SK-N-SH (cell line): ENCODE measurements at regions not wholly inside any gene's neighbourhood (a gene's known extent, or its start where the extent isn't known, plus 50 kb on each side); places are given as distances from the start of the nearest gene placed in this dataset.

Experiments
- CTCF ChIA-PET: fragments of 300-600, 350-600 bp; formaldehyde crosslinking; extraction: SDS; loops from one replicate; lab custom pipeline; 2021; lab: Yijun Ruan, JAX
- POLR2A ChIA-PET: fragments of 350-600 bp; sonication (Branson Sonifier 250); formaldehyde crosslinking; extraction: SDS; loops from one replicate; lab custom pipeline; 2020; ENCODE audit warnings: antibody characterized with exemption, inconsistent platforms; lab: Yijun Ruan, JAX
- DNase-seq: peaks from one replicate; pipeline ENCODE4 v3.0.0; 2012
- H2AFZ ChIP-seq: fragments of 200-600 bp; sonication (generic); 2 replicates; pipeline ENCODE4 v1.8.1; 2016; ENCODE audit warnings: antibody characterized with exemption, mild to moderate bottlenecking, low read depth
- H3F3A ChIP-seq: fragments of 200-600 bp; sonication (generic); replicated peaks from 2 replicates; pipeline ENCODE3; 2016; ENCODE audit warnings: antibody characterized with exemption, mild to moderate bottlenecking; ENCODE audit not compliant: insufficient read depth
- H3K27ac ChIP-seq, 2 experiments: fragments of 200-500 bp in 1 of 2; fragments of 200-600 bp in 1 of 2; sonication (Bioruptor generic) in 1 of 2; sonication (generic), shearing (Covaris generic) in 1 of 2; 2 replicates each; pipeline versions ENCODE4 v1.5.1 to v1.6.1; 2014 to 2016; ENCODE audit warnings: low read depth in 2 of 2, inconsistent platforms in 1 of 2, low read length in 1 of 2, mild to moderate bottlenecking in 1 of 2, mixed read lengths in 1 of 2
- H3K27me3 ChIP-seq: fragments of 200-600 bp; sonication (generic), shearing (Covaris generic); 2 replicates; pipeline ENCODE4 v1.6.1; 2016; ENCODE audit warnings: mixed run types; ENCODE audit not compliant: insufficient read depth
- H3K36me3 ChIP-seq, 2 experiments: fragments of 200-500 bp in 1 of 2; fragments of 200-600 bp in 1 of 2; sonication (Bioruptor generic) in 1 of 2; sonication (generic) in 1 of 2; replicated peaks in 1 of 2; 2 replicates each; pipeline versions ENCODE3 to v1.5.1; 2014 to 2016; ENCODE audit warnings: low read length in 1 of 2, mild to moderate bottlenecking in 1 of 2; ENCODE audit not compliant: insufficient read depth in 2 of 2, control insufficient read depth in 1 of 2
- H3K4me1 ChIP-seq, 2 experiments: fragments of 200-500 bp in 1 of 2; fragments of 200-600 bp in 1 of 2; sonication (Bioruptor generic) in 1 of 2; sonication (generic), shearing (Covaris generic) in 1 of 2; 2 replicates each; pipeline versions ENCODE4 v1.5.1 to v1.6.1; 2014 to 2016; ENCODE audit warnings: low read depth in 1 of 2, low read length in 1 of 2, mixed run types in 1 of 2; ENCODE audit not compliant: insufficient read depth in 2 of 2, control insufficient read depth in 1 of 2
- H3K4me2 ChIP-seq: fragments of 200-600 bp; sonication (generic), shearing (Covaris generic); 2 replicates; pipeline ENCODE4 v1.6.1; 2017; ENCODE audit warnings: mixed run types
- H3K4me3 ChIP-seq, 2 experiments: fragments of 200-500 bp in 1 of 2; fragments of 200-600 bp in 1 of 2; sonication (Bioruptor generic) in 1 of 2; sonication (generic), shearing (Covaris generic) in 1 of 2; 2 replicates each; pipeline versions ENCODE4 v1.5.1 to v1.8.1; 2014 to 2016; ENCODE audit warnings: low read depth in 2 of 2, inconsistent platforms in 1 of 2, low read length in 1 of 2, mild to moderate bottlenecking in 1 of 2, mixed read lengths in 1 of 2, moderate library complexity in 1 of 2
- H3K79me2 ChIP-seq: fragments of 200-600 bp; sonication (generic); 2 replicates; pipeline ENCODE4 v1.8.1; 2017; ENCODE audit warnings: mild to moderate bottlenecking; ENCODE audit not compliant: insufficient read depth
- H3K9ac ChIP-seq: fragments of 200-600 bp; sonication (generic); 2 replicates; pipeline ENCODE4 v1.6.1; 2017; ENCODE audit warnings: mixed run types
- H3K9me2 ChIP-seq: fragments of 200-600 bp; sonication (generic); 2 replicates; pipeline ENCODE4 v1.6.1; 2017; ENCODE audit warnings: mixed run types
- H3K9me3 ChIP-seq: fragments of 200-600 bp; sonication (generic); 2 replicates; pipeline ENCODE4 v1.6.1; 2017; ENCODE audit warnings: mixed run types, mild to moderate bottlenecking, moderate library complexity
- H4K20me1 ChIP-seq: fragments of 200-600 bp; sonication (generic); 2 replicates; pipeline ENCODE4 v1.6.1; 2017; ENCODE audit warnings: mild to moderate bottlenecking, mixed run types; ENCODE audit not compliant: insufficient read depth
- CHD2 ChIP-seq: fragments of 150-350 bp; IDR thresholded peaks from 2 replicates; pipeline ENCODE4 v1.6.1; 2018; ENCODE audit warnings: low read length; ENCODE audit not compliant: partially characterized antibody
- CTCF ChIP-seq: fragments of 200-600 bp; sonication (generic); IDR thresholded peaks from 2 replicates; pipeline ENCODE4 v1.6.1; 2017; ENCODE audit warnings: antibody characterized with exemption, mild to moderate bottlenecking, moderate library complexity
- EZH2phosphoT487 ChIP-seq: fragments of 200-600 bp; sonication (generic); IDR thresholded peaks from 2 replicates; pipeline ENCODE4 v1.6.1; 2017; ENCODE audit warnings: low read depth, mixed run types, mild to moderate bottlenecking, antibody characterized with exemption, moderate library complexity, borderline replicate concordance
- FOSL2 ChIP-seq: IDR thresholded peaks from 2 replicates; pipeline ENCODE4 v1.4.0; 2012; ENCODE audit warnings: low read depth, mild to moderate bottlenecking, moderate library complexity, borderline replicate concordance
- FOXJ3 ChIP-seq: sonication (generic); formaldehyde crosslinking; IDR thresholded peaks from 2 replicates; pipeline ENCODE4 v1.5.1; 2020; ENCODE audit warnings: mild to moderate bottlenecking, missing genetic modification reagents
- GABPA ChIP-seq: IDR thresholded peaks from 2 replicates; pipeline ENCODE4 v1.4.0; 2012; ENCODE audit warnings: low read depth, mild to moderate bottlenecking
- GATA2 ChIP-seq: sonication (generic); formaldehyde crosslinking; IDR thresholded peaks from 2 replicates; pipeline ENCODE4 v1.5.0; 2020; ENCODE audit warnings: mild to moderate bottlenecking, missing genetic modification reagents
- IRF3 ChIP-seq: fragments of 150-350 bp; IDR thresholded peaks from 2 replicates; pipeline ENCODE4 v1.6.1; 2016; ENCODE audit warnings: mild to moderate bottlenecking, low read depth, low read length
- MAX ChIP-seq: IDR thresholded peaks from 2 replicates; pipeline ENCODE4 v1.4.0; 2012; ENCODE audit warnings: low read depth
- MEF2A ChIP-seq: IDR thresholded peaks from 2 replicates; pipeline ENCODE4 v1.4.0; 2012; ENCODE audit warnings: low read depth, borderline replicate concordance
- MXI1 ChIP-seq: IDR thresholded peaks from 2 replicates; pipeline ENCODE4 v1.6.1; 2012; ENCODE audit warnings: mild to moderate bottlenecking, low read depth, low read length, improper control_type of control experiment
- NFIC ChIP-seq: IDR thresholded peaks from 2 replicates; pipeline ENCODE4 v1.4.0; 2012; ENCODE audit warnings: borderline replicate concordance
- NRF1 ChIP-seq: IDR thresholded peaks from 2 replicates; pipeline ENCODE4 v1.6.1; 2012; ENCODE audit warnings: low read depth, mild to moderate bottlenecking, low read length
- PBX3 ChIP-seq: IDR thresholded peaks from 2 replicates; pipeline ENCODE4; 2012
- POLR2AphosphoS5 ChIP-seq: IDR thresholded peaks from 2 replicates; pipeline ENCODE4 v1.6.1; 2012; ENCODE audit warnings: low read depth, low read length
- RCOR1 ChIP-seq: fragments of 150-350 bp; IDR thresholded peaks from 2 replicates; pipeline ENCODE4 v1.6.1; 2017; ENCODE audit warnings: antibody characterized with exemption, low read length
- REST ChIP-seq: IDR thresholded peaks from 2 replicates; pipeline ENCODE4 v1.6.1; 2012; ENCODE audit warnings: mild to moderate bottlenecking, low read depth, low read length, moderate library complexity
- RFX5 ChIP-seq: IDR thresholded peaks from 2 replicates; pipeline ENCODE4 v1.6.1; 2012; ENCODE audit warnings: mild to moderate bottlenecking, improper control_type of control experiment, low read length
- RXRA ChIP-seq: IDR thresholded peaks from 2 replicates; pipeline ENCODE4 v1.4.0; 2012; ENCODE audit warnings: low read depth, mild to moderate bottlenecking, borderline replicate concordance
- SMC3 ChIP-seq: IDR thresholded peaks from 2 replicates; pipeline ENCODE4 v1.6.1; 2012; ENCODE audit warnings: low read depth, low read length, improper control_type of control experiment
- TAF1 ChIP-seq: IDR thresholded peaks from 2 replicates; pipeline ENCODE4 v1.6.1; 2012; ENCODE audit warnings: low read depth, mild to moderate bottlenecking, low read length, moderate library complexity, borderline replicate concordance
- TEAD4 ChIP-seq: IDR thresholded peaks from 2 replicates; pipeline ENCODE4 v1.4.0; 2012; ENCODE audit warnings: mild to moderate bottlenecking, borderline replicate concordance; ENCODE audit not compliant: insufficient read depth
- YY1 ChIP-seq: IDR thresholded peaks from 2 replicates; pipeline ENCODE4 v1.4.0; 2012; ENCODE audit warnings: low read depth, mild to moderate bottlenecking
- ZBTB33 ChIP-seq: IDR thresholded peaks from 2 replicates; pipeline ENCODE4 v1.4.0; 2012; ENCODE audit warnings: low read depth, borderline replicate concordance
- WGBS: methylation state at CpG from one replicate; pipeline ENCODE4 v1.1.6; 2017; ENCODE audit warnings: low lambda C conversion rate; 5-methylcytosine and 5-hydroxymethylcytosine counted together

GRCh38 chr6:147063469-147064031, 140.7 kb upstream of the STXBP5 start:
- Histone ChIP-seq H3K27me3 (no peaks in the 10 kb centered on the region), H3K9me3 (no peaks in the 10 kb centered on the region), H3K36me3 (no peaks in the 10 kb centered on the region), H3K9me2 (no peaks in the 10 kb centered on the region), H3F3A (peaks cover 13% of the 10 kb centered on the region), H3K9ac (no peak overlapping the region), H3K4me1 (no peaks in the 10 kb centered on the region; a peak in 2 of 4 replicates), H3K4me2 (peak overlapping the region; percentile 60), H4K20me1 (no peaks in the 10 kb centered on the region), H3K4me3 (no peak overlapping the region), H2AFZ (peak overlapping the region; percentile 53; the same call in 1 of the 2 replicates), H3K79me2 (no peaks in the 10 kb centered on the region), H3K27ac (peak overlapping the region in 1 of 2 experiments; percentile 86; a peak in 2 of 4 replicates)
- ChIA-PET POLR2A (no interaction called here), CTCF (interaction anchor here (0.6 kb wide), 1 partner anchor 1988 kb away, joined by 3 read pairs; no protein-coding TSS in a partner anchor)
- 75% methylated on average over 1 of the region's 1 CpG for WGBS
- DNase-seq = no peak
- TF ChIP-seq RCOR1 (no peak), REST (no peak), ZBTB33 (no peak), RFX5 (no peak), MAX (no peak), RXRA (peak; percentile 45; the same call in 1 of the 2 replicates), SMC3 (no peak), TAF1 (no peak), GABPA (no peak), NRF1 (no peak), POLR2AphosphoS5 (no peak), TEAD4 (peak; percentile 62; the same call in 1 of the 2 replicates), EZH2phosphoT487 (no peak), NFIC (peak; percentile 40; the same call in 1 of the 2 replicates), FOXJ3 (CRISPR knock-in tag) (no peak), PBX3 (peak; percentile 46), CTCF (no peak), MXI1 (no peak), IRF3 (no peak), GATA2 (no peak), CHD2 (no peak), YY1 (no peak), FOSL2 (peak; percentile 32; the same call in 1 of the 2 replicates), MEF2A (no peak)
